ENCODE measurements at regions not wholly inside any gene's neighbourhood (a gene's known extent, or its start where the extent isn't known, plus 50 kb on each side); places are given as distances from the start of the nearest gene placed in this dataset.
"Not testable (repeated sequence)": the region's sequence is repeated elsewhere in the genome, so short reads cannot be mapped to it uniquely, and the experiment has no call there.

GRCh38 chr14:22131749-22132476 is 457.1 kb downstream of the DAD1 start:
- FAIRE-seq: no peak

GRCh38 chr14:22124073-22124613 is 450.5 kb upstream of the OR4E1 start:
- no peak for FAIRE-seq

GRCh38 chr14:22122829-22123560 is 449.4 kb upstream of the OR4E1 start:
- FAIRE-seq: no peak

- FAIRE-seq: no peak
Measured at GRCh38 chr14:22122227-22122818, 448.7 kb upstream of the OR4E1 start.

- FAIRE-seq: no peak
Measured at GRCh38 chr14:22118899-22119477, 445.4 kb upstream of the OR4E1 start.

GRCh38 chr14:22113401-22113800 is 439.8 kb upstream of the OR4E1 start:
- no peak for FAIRE-seq

GRCh38 chr14:22112004-22112403 is 438.4 kb upstream of the OR4E1 start:
- no peak for FAIRE-seq

GRCh38 chr14:22107753-22108152 is 434.1 kb upstream of the OR4E1 start:
- no peak for FAIRE-seq

GRCh38 chr14:22106700-22107697 is 433.4 kb upstream of the OR4E1 start:
- no peak for FAIRE-seq

- FAIRE-seq: no peak
Measured at GRCh38 chr14:22105624-22106006, 432.0 kb upstream of the OR4E1 start.

- FAIRE-seq: no peak
Measured at GRCh38 chr14:22105006-22105623, 431.5 kb upstream of the OR4E1 start.

GRCh38 chr14:22100764-22101120 is 427.1 kb upstream of the OR4E1 start:
- not testable (repeated sequence) for FAIRE-seq

GRCh38 chr14:22099942-22100763 is 426.5 kb upstream of the OR4E1 start:
- no peak for FAIRE-seq

- no peak for FAIRE-seq
Measured at GRCh38 chr14:22098435-22098834, 424.8 kb upstream of the OR4E1 start.

GRCh38 chr14:22097586-22098292 is 424.1 kb upstream of the OR4E1 start:
- FAIRE-seq: no peak

- FAIRE-seq: no peak
Measured at GRCh38 chr14:22097072-22097471, 423.5 kb upstream of the OR4E1 start.

- FAIRE-seq: no peak
Measured at GRCh38 chr14:22096514-22096895, 422.9 kb upstream of the OR4E1 start.

GRCh38 chr14:22095860-22096513 is 422.4 kb upstream of the OR4E1 start:
- no peak for FAIRE-seq

GRCh38 chr14:22089940-22090339 is 416.3 kb upstream of the OR4E1 start:
- FAIRE-seq: no peak
